ENCODE measurements at regions not wholly inside any gene's neighbourhood (a gene's known extent, or its start where the extent isn't known, plus 50 kb on each side); places are given as distances from the start of the nearest gene placed in this dataset.
"Not testable (repeated sequence)": the region's sequence is repeated elsewhere in the genome, so short reads cannot be mapped to it uniquely, and the experiment has no call there.

- WGBS, 5 donors: 67 to 76% (median 73%) methylated on average over 3 of the region's 3 CpGs
- peaks cover 0 to 22% (median 2%) of the 10 kb centered on the region in 8 donors for H3K9me3 ChIP-seq
- TF ChIP-seq CTCF (IDR thresholded peaks at IDR 0.05 in 8 of 11, conservative IDR thresholded peaks at IDR 0.05 in 3 of 11) (no peak), POLR2AphosphoS5 (IDR thresholded peaks at IDR 0.05) (no peak), POLR2A (IDR thresholded peaks at IDR 0.05) (no peak)
- H3K27me3 ChIP-seq (replicated peaks in 1 of 7): no peaks in the 10 kb centered on the region
- intact Hi-C loops (cut with DNase I; ENCODE audit: low total_unique reads): no loop called here
- no peaks in the 10 kb centered on the region for H3K36me3 ChIP-seq
- no peaks in the 10 kb centered on the region for H3K4me1 ChIP-seq
- DNase-seq: no peak
- H3K27ac ChIP-seq: no peak overlapping the region
- no peak overlapping the region for H3K4me3 ChIP-seq
These were observed 440.6 kb upstream of the IZUMO3 start for GRCh38 chr9:24986331-24986730.

GRCh38 chr9:24970780-24971179 lies 425.1 kb upstream of the IZUMO3 start:
- H3K27me3 ChIP-seq (replicated peaks in 1 of 7); intact Hi-C loops (cut with DNase I; ENCODE audit: low total_unique reads); H3K4me1 ChIP-seq; H3K4me3 ChIP-seq; H3K36me3 ChIP-seq; H3K27ac ChIP-seq: not testable (repeated sequence)
- peaks cover 0 to 24% (median 13%) of the 10 kb centered on the region in 8 donors for H3K9me3 ChIP-seq
- WGBS, 5 donors: 86 to 99% (median 97%) methylated on average over 8 of the region's 8 CpGs
- DNase-seq: peak; percentile 19

- intact Hi-C loops (cut with DNase I; ENCODE audit: low total_unique reads): no loop called here
- Histone ChIP-seq H3K9me3 (peaks cover 0 to 3% (median 0%) of the 10 kb centered on the region in 8 donors), H3K4me1 (no peaks in the 10 kb centered on the region), H3K27ac (no peak overlapping the region), H3K36me3 (no peaks in the 10 kb centered on the region), H3K27me3 (replicated peaks in 1 of 7) (no peaks in the 10 kb centered on the region), H3K4me3 (no peak overlapping the region)
- DNase-seq: no peak
- TF ChIP-seq CTCF (IDR thresholded peaks at IDR 0.05 in 8 of 11, conservative IDR thresholded peaks at IDR 0.05 in 3 of 11) (no peak), POLR2A (IDR thresholded peaks at IDR 0.05) (no peak)
These were observed 416.1 kb upstream of the IZUMO3 start for GRCh38 chr9:24961762-24962161.

- 83 to 97% (median 91%) methylated on average over 1 of the region's 1 CpG for whole genome bisulfite sequencing, 5 donors
- no peaks in the 10 kb centered on the region for H3K27me3 ChIP-seq (replicated peaks in 1 of 7)
- H3K36me3 ChIP-seq: no peaks in the 10 kb centered on the region
- DNase-seq: no peak
- TF ChIP-seq CTCF (IDR thresholded peaks at IDR 0.05 in 8 of 11, conservative IDR thresholded peaks at IDR 0.05 in 3 of 11) (no peak), POLR2A (IDR thresholded peaks at IDR 0.05) (no peak), POLR2AphosphoS5 (IDR thresholded peaks at IDR 0.05) (no peak)
- H3K27ac ChIP-seq: no peak overlapping the region
- H3K4me3 ChIP-seq: no peak overlapping the region
- intact Hi-C loops (cut with DNase I; ENCODE audit: low total_unique reads): no loop called here
- peaks cover 0 to 19% (median 2%) of the 10 kb centered on the region in 8 donors for H3K9me3 ChIP-seq
- no peaks in the 10 kb centered on the region for H3K4me1 ChIP-seq
These were observed 407.4 kb upstream of the IZUMO3 start for GRCh38 chr9:24953070-24953469.

Measured in spleen (tissue), 11 donors.